ENCODE measurements at regions not wholly inside any gene's neighbourhood (a gene's known extent, or its start where the extent isn't known, plus 50 kb on each side); places are given as distances from the start of the nearest gene placed in this dataset.

DNA sequence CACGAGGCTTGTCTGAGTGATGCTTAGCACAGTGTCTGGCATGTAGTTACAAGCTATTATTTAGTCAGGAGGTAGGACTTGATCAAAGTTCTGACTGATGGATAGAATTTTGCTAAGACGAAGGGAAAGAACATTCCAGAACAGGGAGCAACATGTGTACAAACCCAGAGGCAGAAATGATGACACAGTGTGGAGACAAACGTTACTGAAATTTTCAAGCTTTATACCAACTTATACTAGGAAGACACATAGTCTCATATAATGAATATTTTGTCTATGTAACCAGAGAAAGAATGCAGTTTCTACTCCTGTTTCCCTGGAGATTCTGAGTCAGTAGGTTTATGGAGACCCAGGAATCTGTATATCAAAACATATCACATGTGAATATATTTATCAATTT lies 123.4 kb downstream of the FAM124B start:
- H3K9me3 ChIP-seq, result no peaks in the 10 kb centered on the region
- DNase-seq, result no peak
- no peak overlapping the region for H3K4me3 ChIP-seq
- no peaks in the 10 kb centered on the region for H3K36me3 ChIP-seq
- intact Hi-C loops (cut with DNase I), result no loop called here
- H3K9ac ChIP-seq (ENCODE audit: low read depth in 2 of 2, low read length in 2 of 2), result no peak overlapping the region
- H3K4me1 ChIP-seq, result no peaks in the 10 kb centered on the region
- TF ChIP-seq, protein P1, sequence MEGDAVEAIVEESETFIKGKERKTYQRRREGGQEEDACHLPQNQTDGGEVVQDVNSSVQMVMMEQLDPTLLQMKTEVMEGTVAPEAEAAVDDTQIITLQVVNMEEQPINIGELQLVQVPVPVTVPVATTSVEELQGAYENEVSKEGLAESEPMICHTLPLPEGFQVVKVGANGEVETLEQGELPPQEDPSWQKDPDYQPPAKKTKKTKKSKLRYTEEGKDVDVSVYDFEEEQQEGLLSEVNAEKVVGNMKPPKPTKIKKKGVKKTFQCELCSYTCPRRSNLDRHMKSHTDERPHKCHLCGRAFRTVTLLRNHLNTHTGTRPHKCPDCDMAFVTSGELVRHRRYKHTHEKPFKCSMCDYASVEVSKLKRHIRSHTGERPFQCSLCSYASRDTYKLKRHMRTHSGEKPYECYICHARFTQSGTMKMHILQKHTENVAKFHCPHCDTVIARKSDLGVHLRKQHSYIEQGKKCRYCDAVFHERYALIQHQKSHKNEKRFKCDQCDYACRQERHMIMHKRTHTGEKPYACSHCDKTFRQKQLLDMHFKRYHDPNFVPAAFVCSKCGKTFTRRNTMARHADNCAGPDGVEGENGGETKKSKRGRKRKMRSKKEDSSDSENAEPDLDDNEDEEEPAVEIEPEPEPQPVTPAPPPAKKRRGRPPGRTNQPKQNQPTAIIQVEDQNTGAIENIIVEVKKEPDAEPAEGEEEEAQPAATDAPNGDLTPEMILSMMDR (IDR thresholded peaks at IDR 0.05), result no peak
- H3K27me3 ChIP-seq, result no peaks in the 10 kb centered on the region
- no peak overlapping the region for H3K27ac ChIP-seq

DNA sequence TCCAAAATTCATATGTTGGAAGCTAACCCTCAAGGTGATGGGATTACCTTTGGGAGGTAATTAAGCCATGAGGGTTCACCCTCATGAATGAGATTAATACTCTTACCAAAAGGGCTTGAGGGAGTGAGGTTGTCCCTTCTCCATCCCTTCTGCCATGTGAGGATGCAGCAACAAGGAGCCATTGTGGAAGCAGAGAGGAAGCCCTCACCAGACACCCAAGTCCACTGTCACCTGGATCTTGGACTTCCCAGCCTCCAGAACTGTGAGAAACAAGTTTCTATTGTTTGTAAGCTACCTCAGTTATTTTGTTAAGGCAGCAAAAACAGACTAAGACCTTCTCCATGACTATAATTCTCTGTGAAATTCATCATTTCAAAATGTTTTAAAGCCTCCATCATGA lies 125.7 kb downstream of the FAM124B start:
- DNase-seq, result no peak
- Histone ChIP-seq H3K4me3 (no peak overlapping the region), H3K9ac (ENCODE audit: low read depth in 2 of 2, low read length in 2 of 2) (no peak overlapping the region), H3K36me3 (no peaks in the 10 kb centered on the region), H3K9me3 (no peaks in the 10 kb centered on the region), H3K27ac (no peak overlapping the region), H3K27me3 (no peaks in the 10 kb centered on the region), H3K4me1 (no peaks in the 10 kb centered on the region)
- intact Hi-C loops (cut with DNase I), result no loop called here
- TF ChIP-seq, protein P1 (IDR thresholded peaks at IDR 0.05), result no peak

DNA sequence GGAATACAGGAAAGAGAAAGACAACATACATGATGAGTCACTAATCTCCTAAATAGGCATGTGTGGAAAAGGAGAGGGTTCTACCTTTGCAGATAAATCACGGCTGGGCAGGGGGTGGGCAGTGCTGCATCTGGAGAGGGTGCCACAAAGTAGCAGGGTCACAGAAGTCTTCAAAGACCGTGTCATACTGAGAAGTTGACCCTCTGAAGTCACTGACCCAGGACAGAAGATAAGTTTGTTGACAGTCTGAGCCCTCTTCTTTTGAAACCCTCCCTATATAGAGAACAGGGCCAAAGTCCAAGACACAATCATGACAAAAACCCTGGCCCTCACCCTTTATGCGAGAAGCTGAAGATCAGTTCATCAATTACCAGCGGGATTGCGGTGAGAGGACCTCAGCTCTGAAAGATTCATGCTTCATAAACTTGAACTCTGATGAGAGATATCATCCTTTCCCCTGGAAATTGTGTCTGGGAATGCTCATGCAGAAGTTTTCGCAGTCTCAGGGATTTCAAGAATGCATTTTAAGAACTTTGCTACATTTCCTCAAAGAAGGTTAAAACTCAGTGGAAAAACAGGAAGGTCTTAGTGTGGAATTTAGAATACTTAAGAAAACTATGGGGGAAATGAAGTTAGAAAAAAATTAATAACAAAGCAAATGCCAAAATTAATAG lies 129.5 kb downstream of the FAM124B start:
- intact Hi-C loops (cut with DNase I), result no loop called here
- no peak overlapping the region for H3K27ac ChIP-seq
- TF ChIP-seq, protein P1 (IDR thresholded peaks at IDR 0.05), result no peak
- DNase-seq, result no peak
- no peak overlapping the region for H3K9ac ChIP-seq (ENCODE audit: low read depth in 2 of 2, low read length in 2 of 2)
- H3K36me3 ChIP-seq, result no peaks in the 10 kb centered on the region
- H3K9me3 ChIP-seq, result no peaks in the 10 kb centered on the region
- H3K4me1 ChIP-seq, result no peaks in the 10 kb centered on the region
- H3K4me3 ChIP-seq, result no peak overlapping the region
- no peaks in the 10 kb centered on the region for H3K27me3 ChIP-seq

DNA sequence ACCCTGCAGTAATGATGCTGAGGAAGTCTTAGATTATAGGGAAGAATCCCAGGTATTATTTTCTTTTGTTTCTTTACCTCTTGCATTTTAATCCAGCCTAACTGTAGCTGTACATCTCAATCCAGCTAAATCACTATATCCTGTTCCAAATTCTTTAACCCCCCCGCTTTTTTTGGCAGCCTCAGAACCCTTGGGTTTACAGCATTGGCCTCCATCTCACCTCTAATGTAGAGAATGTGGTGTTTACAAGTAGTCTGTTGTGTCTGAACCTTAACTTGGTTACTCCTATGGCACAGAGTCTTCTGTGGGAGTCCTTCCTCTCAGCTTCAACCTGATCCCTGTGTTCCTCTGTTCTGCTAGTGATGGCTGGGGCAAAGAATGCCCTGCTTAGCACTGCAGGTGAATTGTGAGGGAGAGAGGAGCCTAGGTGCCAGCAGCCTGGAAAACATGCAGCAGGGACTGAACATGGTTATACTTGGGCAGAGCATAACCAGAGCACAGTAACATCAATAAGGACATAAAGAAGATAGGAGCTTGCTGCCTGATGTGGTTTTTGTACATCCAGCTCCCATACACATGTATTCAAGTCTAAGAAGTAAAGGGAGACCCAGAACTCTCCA lies 130.2 kb downstream of the FAM124B start:
- H3K4me1 ChIP-seq, result no peaks in the 10 kb centered on the region
- H3K27me3 ChIP-seq, result no peaks in the 10 kb centered on the region
- H3K36me3 ChIP-seq, result no peaks in the 10 kb centered on the region
- no peak overlapping the region for H3K27ac ChIP-seq
- TF ChIP-seq, protein P1 (IDR thresholded peaks at IDR 0.05), result no peak
- DNase-seq, result no peak
- intact Hi-C loops (cut with DNase I), result no loop called here
- H3K9me3 ChIP-seq, result no peaks in the 10 kb centered on the region
- H3K4me3 ChIP-seq, result no peak overlapping the region
- H3K9ac ChIP-seq (ENCODE audit: low read depth in 2 of 2, low read length in 2 of 2), result no peak overlapping the region

DNA sequence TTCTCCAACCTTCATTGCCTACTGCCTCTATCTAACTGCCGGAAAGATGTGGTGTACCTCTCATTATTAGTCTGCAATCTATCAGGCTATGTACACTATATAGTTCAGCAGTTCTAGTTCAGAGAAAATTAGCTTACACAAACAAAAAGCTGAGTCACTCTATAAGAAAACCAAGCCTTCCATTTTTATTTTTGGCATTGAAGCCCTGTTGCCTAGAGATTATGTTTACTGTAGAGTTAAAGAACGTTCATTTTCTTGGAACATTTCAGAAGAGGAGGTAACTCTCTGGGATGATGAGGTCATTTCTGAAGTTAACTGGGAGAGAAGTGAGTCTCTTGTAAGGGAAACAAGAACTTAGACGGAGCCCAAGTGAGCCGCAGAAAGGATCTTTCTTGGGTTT lies 133.5 kb downstream of the FAM124B start:
- DNase-seq, result no peak
- TF ChIP-seq, protein P1 (IDR thresholded peaks at IDR 0.05), result no peak
- H3K9me3 ChIP-seq, result no peaks in the 10 kb centered on the region
- intact Hi-C loops (cut with DNase I), result no loop called here
- no peaks in the 10 kb centered on the region for H3K27me3 ChIP-seq
- no peak overlapping the region for H3K4me3 ChIP-seq
- no peak overlapping the region for H3K27ac ChIP-seq
- H3K36me3 ChIP-seq, result no peaks in the 10 kb centered on the region
- no peak overlapping the region for H3K9ac ChIP-seq (ENCODE audit: low read depth in 2 of 2, low read length in 2 of 2)
- no peaks in the 10 kb centered on the region for H3K4me1 ChIP-seq
